Gastrocnemius medialis (tissue), 4 donors: ENCODE measurements at regions not wholly inside any gene's neighbourhood (a gene's known extent, or its start where the extent isn't known, plus 50 kb on each side); places are given as distances from the start of the nearest gene placed in this dataset.
A peak's percentile ranks its signal among the peaks of the same experiment; 100 is the strongest.

Experiments
- ATAC-seq, 2 donors: fragments of 150-250 bp; one replicate each; pipeline ENCODE4 v1.9.1; 2016
- DNase-seq, 2 donors: peaks; one replicate each; pipeline ENCODE4 v3.0.0-alpha.2; 2019
- H3K27ac ChIP-seq, 4 donors: fragments of 200-600 bp; sonication (generic); 1 replicate in 1 of 4; 2 replicates in 3 of 4; pipeline ENCODE4 v1.5.1; 2016 to 2018; ENCODE audit warnings: mild to moderate bottlenecking in 2 of 4, moderate library complexity in 1 of 4
- H3K27me3 ChIP-seq, 3 donors: fragments of 200-600 bp; sonication (generic) in 2 of 3; 1 replicate in 1 of 3; 2 replicates in 2 of 3; pipeline versions ENCODE4 v1.5.1 to v1.6.0; 2016 to 2019; ENCODE audit warnings: mild to moderate bottlenecking in 1 of 3, moderate library complexity in 1 of 3
- H3K36me3 ChIP-seq, 2 donors: fragments of 200-600 bp; sonication (generic) in 1 of 2; one replicate each; pipeline ENCODE4 v1.5.1; 2017 to 2018
- H3K4me1 ChIP-seq, 2 donors: fragments of 200-600 bp; sonication (generic) in 1 of 2; one replicate each; pipeline ENCODE4 v1.5.1; 2016 to 2017; ENCODE audit warnings: mild to moderate bottlenecking in 2 of 2
- H3K4me3 ChIP-seq, 4 donors: fragments of 200-600 bp; sonication (generic) in 3 of 4; 1 replicate in 1 of 4; 2 replicates in 3 of 4; pipeline ENCODE4 v1.5.1; 2016 to 2019; ENCODE audit warnings: mild to moderate bottlenecking in 2 of 4
- H3K9me3 ChIP-seq, 3 donors: fragments of 200-600 bp; sonication (generic) in 2 of 3; 1 replicate in 1 of 3; 2 replicates in 2 of 3; pipeline ENCODE4 v1.5.1; 2016 to 2019
- POLR2A ChIP-seq, 2 donors: fragments of 450-650 bp; IDR thresholded peaks; one replicate each; pipeline ENCODE4 v1.6.1; 2017; ENCODE audit warnings: antibody characterized with exemption in 2 of 2, mild to moderate bottlenecking in 2 of 2, moderate library complexity in 2 of 2
- in situ Hi-C, 4 donors: fragments of 200-750 bp; cut with MboI; loops; one replicate each; pipeline versions ENCODE4 v1.15.0 to v1.8.0; 2017; ENCODE audit warnings: low sequenced_read_pairs in 4 of 4
- intact Hi-C: fragments of 100-400 bp; cut with DNase I; formaldehyde crosslinking; loops from one replicate; pipeline ENCODE4 v1.15.1; 2023; ENCODE audit warnings: low total_unique reads
- TF ChIP-seq, protein P1 (sequence below), 5 experiments: fragments of 450-650 bp in 3 of 5; fragments of 200-600 bp in 2 of 5; sonication (generic) in 2 of 5; IDR thresholded peaks in 4 of 5; conservative IDR thresholded peaks in 1 of 5; 1 replicate in 4 of 5; 2 replicates in 1 of 5; pipeline ENCODE4 v1.5.1; 2016 to 2019; ENCODE audit warnings: antibody characterized with exemption in 5 of 5, mild to moderate bottlenecking in 3 of 5, moderate library complexity in 3 of 5

DNA sequence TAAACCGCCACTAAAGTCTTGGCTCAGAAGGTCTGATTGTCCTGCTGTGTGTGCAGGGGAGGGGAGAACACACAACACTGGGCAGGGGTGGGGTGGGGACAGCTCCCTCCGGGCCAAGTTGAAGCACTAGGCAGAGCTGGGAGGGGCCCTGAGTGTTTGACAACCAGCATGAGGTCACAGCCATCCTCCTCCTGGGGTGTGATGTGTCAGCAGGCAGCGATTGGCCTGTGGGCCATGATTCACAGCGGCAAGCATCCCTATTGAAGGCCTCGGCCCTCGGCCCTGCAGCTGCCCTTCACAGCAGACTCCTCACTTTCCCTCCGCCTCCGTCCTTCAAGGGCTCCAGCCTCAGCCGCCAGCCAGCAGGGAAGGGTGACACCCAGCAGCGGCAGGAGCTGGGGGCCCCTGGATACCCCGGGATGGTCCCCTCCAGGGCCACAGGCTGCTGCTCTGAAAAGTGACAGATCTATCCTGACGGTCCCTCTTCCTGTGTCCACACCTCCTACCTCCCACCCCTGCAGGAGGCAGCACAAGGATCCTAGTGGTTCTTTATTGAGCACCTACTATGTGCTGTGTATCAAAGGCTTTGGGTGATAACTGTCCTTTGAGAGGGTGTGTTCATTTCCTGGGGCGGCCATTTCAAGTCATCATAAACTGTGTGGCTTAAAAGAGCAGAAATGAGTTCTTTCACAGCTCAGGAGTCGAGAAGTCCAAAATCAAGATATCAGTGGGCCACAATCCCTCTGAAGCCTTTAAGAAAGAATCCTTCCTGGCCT lies 66.0 kb upstream of the SLC25A33 start:
- in situ Hi-C loops = no loop called here
- Histone ChIP-seq H3K4me1 (no peaks in the 10 kb centered on the region), H3K36me3 (no peaks in the 10 kb centered on the region), H3K4me3 (no peak overlapping the region), H3K27me3 (peaks cover 0 to 8% (median 0%) of the 10 kb centered on the region in 3 donors), H3K9me3 (no peaks in the 10 kb centered on the region), H3K27ac (peak overlapping the region; percentile 12 to 47 (median 40))
- TF ChIP-seq, protein P1, sequence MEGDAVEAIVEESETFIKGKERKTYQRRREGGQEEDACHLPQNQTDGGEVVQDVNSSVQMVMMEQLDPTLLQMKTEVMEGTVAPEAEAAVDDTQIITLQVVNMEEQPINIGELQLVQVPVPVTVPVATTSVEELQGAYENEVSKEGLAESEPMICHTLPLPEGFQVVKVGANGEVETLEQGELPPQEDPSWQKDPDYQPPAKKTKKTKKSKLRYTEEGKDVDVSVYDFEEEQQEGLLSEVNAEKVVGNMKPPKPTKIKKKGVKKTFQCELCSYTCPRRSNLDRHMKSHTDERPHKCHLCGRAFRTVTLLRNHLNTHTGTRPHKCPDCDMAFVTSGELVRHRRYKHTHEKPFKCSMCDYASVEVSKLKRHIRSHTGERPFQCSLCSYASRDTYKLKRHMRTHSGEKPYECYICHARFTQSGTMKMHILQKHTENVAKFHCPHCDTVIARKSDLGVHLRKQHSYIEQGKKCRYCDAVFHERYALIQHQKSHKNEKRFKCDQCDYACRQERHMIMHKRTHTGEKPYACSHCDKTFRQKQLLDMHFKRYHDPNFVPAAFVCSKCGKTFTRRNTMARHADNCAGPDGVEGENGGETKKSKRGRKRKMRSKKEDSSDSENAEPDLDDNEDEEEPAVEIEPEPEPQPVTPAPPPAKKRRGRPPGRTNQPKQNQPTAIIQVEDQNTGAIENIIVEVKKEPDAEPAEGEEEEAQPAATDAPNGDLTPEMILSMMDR (IDR thresholded peaks at IDR 0.05 in 4 of 5, conservative IDR thresholded peaks at IDR 0.05 in 1 of 5) = no peak
- peak in 1 of 2 donors; percentile 52 for TF ChIP-seq POLR2A (IDR thresholded peaks at IDR 0.05)
- ATAC-seq (peak; percentile 70 to 73), DNase-seq (peak; percentile 64 to 81)
- intact Hi-C loops = no loop called here

DNA sequence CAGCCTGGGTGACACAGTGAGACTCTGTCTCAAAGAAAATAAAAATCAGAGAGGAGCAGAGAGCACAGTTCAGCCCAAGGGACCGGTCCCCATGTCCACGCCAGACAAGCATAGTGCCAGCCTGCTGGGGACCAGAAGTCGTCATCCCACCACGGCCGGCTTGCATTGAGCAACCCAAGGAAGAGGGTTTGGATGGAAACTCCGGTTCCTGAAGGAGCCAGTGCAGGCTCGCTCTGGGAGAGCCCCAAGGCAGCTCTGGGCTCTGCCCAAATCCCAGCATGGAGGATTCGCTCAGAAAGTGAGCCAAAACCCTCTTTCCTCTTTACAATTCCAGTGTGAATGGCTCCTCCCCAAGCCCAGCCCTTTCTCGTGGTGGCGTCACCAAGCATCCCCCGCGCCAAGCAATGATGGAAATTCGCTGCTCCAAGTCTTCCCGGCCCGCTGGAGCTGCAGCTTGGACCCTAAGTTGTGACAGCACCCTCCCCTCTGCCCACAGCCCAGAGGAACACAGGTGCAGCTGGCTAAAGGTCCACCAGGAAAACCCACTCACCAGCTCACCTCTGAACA lies 64.1 kb upstream of the SLC25A33 start:
- intact Hi-C loops = no loop called here
- ATAC-seq = no peak
- no peak for DNase-seq
- Histone ChIP-seq H3K4me1 (no peaks in the 10 kb centered on the region), H3K36me3 (no peaks in the 10 kb centered on the region), H3K27ac (no peak overlapping the region), H3K9me3 (no peaks in the 10 kb centered on the region), H3K27me3 (peaks cover 0 to 8% (median 0%) of the 10 kb centered on the region in 3 donors), H3K4me3 (no peak overlapping the region)
- TF ChIP-seq, protein P1 (IDR thresholded peaks at IDR 0.05 in 4 of 5, conservative IDR thresholded peaks at IDR 0.05 in 1 of 5) = no peak
- no peak for TF ChIP-seq POLR2A (IDR thresholded peaks at IDR 0.05)
- in situ Hi-C loops = loop anchor here in 1 of 4 donors (25.0 kb wide), 1 partner anchor 338 kb away; the partner anchor contains the start of gene GPR157

GRCh38 chr1:9476790-9477463 lies 62.3 kb upstream of the SLC25A33 start:
- peaks cover 0 to 8% (median 0%) of the 10 kb centered on the region in 3 donors for H3K27me3 ChIP-seq
- H3K4me1 ChIP-seq = no peaks in the 10 kb centered on the region
- intact Hi-C loops = no loop called here
- in situ Hi-C loops = loop anchor here in 1 of 4 donors (25.0 kb wide), 1 partner anchor 340 kb away; the partner anchor contains the start of gene GPR157
- no peaks in the 10 kb centered on the region for H3K9me3 ChIP-seq
- DNase-seq = no peak
- H3K36me3 ChIP-seq = no peaks in the 10 kb centered on the region
- H3K27ac ChIP-seq = peak overlapping the region in 1 of 4 donors; percentile 5
- no peak for TF ChIP-seq POLR2A (IDR thresholded peaks at IDR 0.05)
- TF ChIP-seq, protein P1 (IDR thresholded peaks at IDR 0.05 in 4 of 5, conservative IDR thresholded peaks at IDR 0.05 in 1 of 5) = no peak
- ATAC-seq = peak; percentile 32 to 42
- no peak overlapping the region for H3K4me3 ChIP-seq

DNA sequence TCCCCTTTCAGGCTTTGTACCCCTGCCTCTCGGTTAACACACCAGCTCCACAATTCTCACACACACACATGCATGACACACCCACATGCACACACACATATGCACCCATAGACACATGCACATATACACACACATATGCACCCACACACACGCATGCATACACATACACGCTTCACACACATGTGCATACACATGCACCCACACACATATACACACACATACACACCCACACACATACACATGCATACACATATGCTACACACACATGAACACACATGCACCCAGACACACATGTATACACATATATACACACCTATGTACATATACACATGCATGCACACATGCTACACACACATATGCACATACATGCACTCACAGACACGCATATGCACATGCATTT lies 61.7 kb upstream of the SLC25A33 start:
- ATAC-seq = no peak
- H3K36me3 ChIP-seq = no peaks in the 10 kb centered on the region
- H3K9me3 ChIP-seq = no peaks in the 10 kb centered on the region
- no peak overlapping the region for H3K4me3 ChIP-seq
- DNase-seq = no peak
- intact Hi-C loops = no loop called here
- H3K27me3 ChIP-seq = peaks cover 0 to 7% (median 0%) of the 10 kb centered on the region in 3 donors
- TF ChIP-seq POLR2A (IDR thresholded peaks at IDR 0.05) = no peak
- TF ChIP-seq, protein P1 (IDR thresholded peaks at IDR 0.05 in 4 of 5, conservative IDR thresholded peaks at IDR 0.05 in 1 of 5) = no peak
- H3K4me1 ChIP-seq = no peaks in the 10 kb centered on the region
- H3K27ac ChIP-seq = no peak overlapping the region
- in situ Hi-C loops = loop anchor here in 1 of 4 donors (25.0 kb wide), 1 partner anchor 340 kb away; the partner anchor contains the start of gene GPR157
